Parathyroid adenoma (tissue), 2 donors: ENCODE measurements at regions not wholly inside any gene's neighbourhood (a gene's known extent, or its start where the extent isn't known, plus 50 kb on each side); places are given as distances from the start of the nearest gene placed in this dataset.
A peak's percentile ranks its signal among the peaks of the same experiment; 100 is the strongest.

Source experiments
- H2AFZ ChIP-seq: fragments of 300-600 bp; sonication (generic); one replicate; pipeline ENCODE4 v1.7.0; 2017; ENCODE audit warnings: antibody characterized with exemption, mild to moderate bottlenecking
- H3K27ac ChIP-seq: fragments of 300-600 bp; sonication (generic); one replicate; pipeline ENCODE4 v1.7.0; 2017
- H3K27me3 ChIP-seq: fragments of 300-600 bp; sonication (generic); one replicate; pipeline ENCODE4 v1.7.0; 2017; ENCODE audit warnings: low read length; ENCODE audit not compliant: control insufficient read depth, insufficient read depth
- H3K36me3 ChIP-seq: fragments of 300-600 bp; sonication (generic); one replicate; pipeline ENCODE4 v1.7.0; 2017; ENCODE audit warnings: low read length; ENCODE audit not compliant: control insufficient read depth, insufficient read depth
- H3K4me1 ChIP-seq: fragments of 300-600 bp; sonication (generic); one replicate; pipeline ENCODE4 v1.7.0; 2017; ENCODE audit warnings: control low read depth
- H3K4me2 ChIP-seq: fragments of 300-600 bp; sonication (generic); one replicate; pipeline ENCODE4 v1.7.0; 2017; ENCODE audit warnings: low read length
- H3K4me3 ChIP-seq: fragments of 300-600 bp; sonication (generic); one replicate; pipeline ENCODE4 v1.7.0; 2017; ENCODE audit warnings: low read depth, low read length
- H3K79me2 ChIP-seq: fragments of 300-600 bp; sonication (generic); one replicate; pipeline ENCODE4 v1.7.0; 2017; ENCODE audit warnings: control low read depth
- H3K9ac ChIP-seq: fragments of 300-600 bp; sonication (generic); one replicate; pipeline ENCODE4 v1.7.0; 2017; ENCODE audit warnings: mild to moderate bottlenecking
- H3K9me3 ChIP-seq: fragments of 300-600 bp; sonication (generic); one replicate; pipeline ENCODE4 v1.7.0; 2017; ENCODE audit warnings: low read length; ENCODE audit not compliant: control insufficient read depth
- CTCF ChIP-seq: fragments of 300-600 bp; sonication (generic); IDR thresholded peaks from one replicate; pipeline ENCODE4 v1.7.0; 2017; ENCODE audit warnings: antibody characterized with exemption, mild to moderate bottlenecking
- donor health status: primary hyperparathyroidism.

DNA sequence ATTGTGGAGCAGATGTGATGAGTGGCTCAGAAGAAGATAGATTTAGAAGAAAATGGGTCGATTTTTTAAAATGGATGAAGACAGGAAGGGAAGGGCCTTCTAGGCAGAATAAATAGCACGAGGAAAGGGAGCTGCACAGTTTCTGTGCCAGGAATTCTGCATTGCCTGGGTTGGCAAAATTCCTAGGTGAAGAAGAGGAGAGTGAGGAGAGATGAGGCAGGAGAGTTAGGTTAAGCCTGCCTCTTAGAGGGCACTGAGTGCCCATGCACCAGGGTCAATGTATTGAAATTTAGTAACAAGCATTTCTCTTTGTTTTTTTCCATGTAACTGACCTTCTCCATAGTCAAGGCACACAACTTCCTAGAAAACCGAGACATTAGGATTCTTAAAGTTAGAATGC lies 159.5 kb downstream of the YTHDC2 start:
- Histone ChIP-seq H3K4me2 (no peak overlapping the region), H2AFZ (no peak overlapping the region), H3K27ac (no peak overlapping the region), H3K4me3 (no peak overlapping the region), H3K9ac (no peak overlapping the region), H3K36me3 (no peaks in the 10 kb centered on the region), H3K79me2 (no peaks in the 10 kb centered on the region), H3K27me3 (no peaks in the 10 kb centered on the region), H3K4me1 (no peaks in the 10 kb centered on the region), H3K9me3 (no peaks in the 10 kb centered on the region)
- no peak for TF ChIP-seq CTCF

- no peak for TF ChIP-seq CTCF
- no peaks in the 10 kb centered on the region for H3K36me3 ChIP-seq
- no peaks in the 10 kb centered on the region for H3K9me3 ChIP-seq
- H3K4me3 ChIP-seq: no peak overlapping the region
- no peaks in the 10 kb centered on the region for H3K79me2 ChIP-seq
- no peak overlapping the region for H3K27ac ChIP-seq
- no peak overlapping the region for H3K4me2 ChIP-seq
- no peak overlapping the region for H2AFZ ChIP-seq
- H3K4me1 ChIP-seq: no peaks in the 10 kb centered on the region
- no peaks in the 10 kb centered on the region for H3K27me3 ChIP-seq
- no peak overlapping the region for H3K9ac ChIP-seq
These were observed 161.7 kb downstream of the YTHDC2 start for GRCh38 chr5:113675166-113675565.

DNA sequence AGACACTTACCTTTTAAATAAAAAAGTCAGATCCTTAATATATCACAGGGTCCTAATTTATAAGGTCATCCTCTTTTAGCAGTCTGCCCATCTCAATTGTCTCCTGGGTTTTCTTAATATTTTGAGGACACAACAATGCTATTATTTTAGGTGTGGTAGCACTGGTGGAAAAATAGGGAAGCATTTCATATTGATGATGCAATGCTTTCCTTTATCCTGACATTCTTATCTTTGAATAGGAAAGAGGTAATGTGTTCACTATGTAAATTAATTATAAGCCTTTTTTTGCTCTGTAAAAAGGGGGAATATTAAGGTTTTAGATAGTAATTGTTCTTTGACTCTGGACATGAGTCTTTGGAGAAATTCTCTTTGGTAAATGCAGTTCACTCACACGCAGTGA lies 164.7 kb downstream of the YTHDC2 start:
- H3K27me3 ChIP-seq: no peaks in the 10 kb centered on the region
- no peaks in the 10 kb centered on the region for H3K79me2 ChIP-seq
- no peak overlapping the region for H3K4me3 ChIP-seq
- TF ChIP-seq CTCF: no peak
- no peak overlapping the region for H3K27ac ChIP-seq
- no peak overlapping the region for H3K4me2 ChIP-seq
- no peaks in the 10 kb centered on the region for H3K4me1 ChIP-seq
- H3K9ac ChIP-seq: no peak overlapping the region
- no peaks in the 10 kb centered on the region for H3K9me3 ChIP-seq
- no peaks in the 10 kb centered on the region for H3K36me3 ChIP-seq
- H2AFZ ChIP-seq: no peak overlapping the region

- Histone ChIP-seq H3K79me2 (no peaks in the 10 kb centered on the region), H3K27ac (no peak overlapping the region), H3K27me3 (no peaks in the 10 kb centered on the region), H3K4me3 (no peak overlapping the region), H2AFZ (no peak overlapping the region), H3K4me1 (no peaks in the 10 kb centered on the region), H3K9ac (no peak overlapping the region), H3K9me3 (no peaks in the 10 kb centered on the region), H3K36me3 (no peaks in the 10 kb centered on the region), H3K4me2 (no peak overlapping the region)
- peak; percentile 40 for TF ChIP-seq CTCF
These were observed 165.6 kb downstream of the YTHDC2 start for GRCh38 chr5:113678924-113679575.

- Histone ChIP-seq H3K36me3 (no peaks in the 10 kb centered on the region), H3K9ac (no peak overlapping the region), H2AFZ (no peak overlapping the region), H3K9me3 (no peaks in the 10 kb centered on the region), H3K27me3 (no peaks in the 10 kb centered on the region), H3K27ac (no peak overlapping the region), H3K4me1 (no peaks in the 10 kb centered on the region), H3K4me3 (no peak overlapping the region), H3K79me2 (no peaks in the 10 kb centered on the region), H3K4me2 (no peak overlapping the region)
- TF ChIP-seq CTCF: no peak
These were observed 167.0 kb downstream of the YTHDC2 start for GRCh38 chr5:113680534-113680933.
